Stimulated activated CD4-positive, alpha-beta T cell treated with anti-CD3 and anti-CD28 coated beads, Interleukin-4, amount 100 ng/mL, for 4 hours (primary cell): ENCODE measurements at regions not wholly inside any gene's neighbourhood (a gene's known extent, or its start where the extent isn't known, plus 50 kb on each side); places are given as distances from the start of the nearest gene placed in this dataset.

Experiments used
- DNase-seq, 2 experiments: peaks; one replicate each; pipeline ENCODE4 v3.0.0-alpha.2; 2020

GRCh38 chr22:48198489-48199459 lies 1436.3 kb downstream of the TBC1D22A start:
- no peak for DNase-seq

GRCh38 chr22:48197189-48197690 lies 1434.8 kb downstream of the TBC1D22A start:
- no peak for DNase-seq

- DNase-seq: no peak
Observed at GRCh38 chr22:48192920-48193319, 1430.5 kb downstream of the TBC1D22A start.

GRCh38 chr22:48192071-48192470 lies 1429.6 kb downstream of the TBC1D22A start:
- no peak for DNase-seq

- no peak for DNase-seq
Observed at GRCh38 chr22:48188231-48188721, 1425.8 kb downstream of the TBC1D22A start.

GRCh38 chr22:48187356-48187755 lies 1424.9 kb downstream of the TBC1D22A start:
- DNase-seq: no peak

GRCh38 chr22:48186146-48186790 lies 1423.8 kb downstream of the TBC1D22A start:
- no peak for DNase-seq

- DNase-seq: no peak
Observed at GRCh38 chr22:48185071-48186055, 1422.9 kb downstream of the TBC1D22A start.

DNA sequence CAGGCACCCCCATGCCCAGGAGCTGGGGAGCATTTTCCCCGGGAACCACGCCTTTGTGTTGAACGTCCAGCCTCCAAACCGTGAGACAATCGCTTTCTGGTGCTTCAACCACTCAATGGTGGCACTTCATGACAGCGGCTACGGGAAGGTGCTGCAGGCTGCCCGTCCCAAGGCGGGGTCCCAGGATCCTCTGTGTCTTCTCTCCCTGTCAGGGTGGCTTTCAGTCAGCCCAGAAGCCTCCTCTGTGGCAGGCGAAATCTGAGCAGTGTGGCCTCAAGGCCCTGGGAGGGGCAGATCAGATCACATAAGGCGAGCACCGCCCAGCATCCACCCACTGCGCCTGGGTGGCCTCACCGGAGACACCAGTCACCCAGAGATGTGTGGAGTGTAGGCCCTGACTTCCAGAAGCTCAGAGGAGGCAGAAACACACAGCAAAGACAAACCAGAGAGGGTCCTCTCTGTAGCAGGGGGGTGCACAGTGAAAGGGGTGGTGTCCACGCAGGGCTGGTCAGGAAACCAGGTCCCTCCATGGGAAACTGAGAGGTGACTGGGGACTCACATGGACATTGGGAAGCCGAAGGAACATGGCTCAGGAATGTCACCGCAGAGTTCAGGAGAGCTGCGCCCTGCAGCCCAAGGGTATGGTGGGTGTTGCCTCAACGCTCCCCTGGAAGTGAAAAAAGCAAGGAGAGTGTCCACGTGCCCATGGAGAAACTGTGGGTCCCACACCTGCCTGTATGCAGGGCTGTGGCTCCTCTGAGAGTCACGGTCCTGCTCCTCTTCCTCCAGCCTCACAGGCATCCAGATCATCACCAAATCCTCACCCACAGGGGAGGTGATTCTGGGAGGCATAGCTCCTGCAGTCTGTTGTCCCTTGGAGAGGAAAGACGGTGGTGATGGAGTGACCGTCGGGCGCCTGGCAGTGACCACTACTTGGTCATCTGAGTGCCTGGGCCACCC lies 1420.7 kb downstream of the TBC1D22A start:
- no peak for DNase-seq

DNA sequence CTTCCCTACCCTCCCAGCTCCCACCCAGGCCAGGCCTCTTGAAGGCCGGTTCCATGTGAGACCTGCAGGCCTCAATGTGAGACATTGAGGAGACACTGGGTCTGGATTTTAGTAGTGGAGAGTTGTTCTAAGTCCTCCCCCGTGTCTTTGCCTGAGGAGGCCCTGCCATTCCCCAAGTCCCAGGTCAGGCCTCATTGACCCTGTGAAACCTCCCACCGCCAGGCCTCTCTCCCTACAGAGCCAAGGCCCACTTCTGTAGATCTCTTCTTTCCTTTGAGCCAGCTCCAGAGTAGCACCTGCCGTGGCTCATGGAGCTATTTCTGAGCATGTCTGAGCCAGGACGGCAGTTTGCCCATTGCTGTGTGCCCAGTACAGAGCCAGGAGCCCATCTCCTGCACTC lies 1419.6 kb downstream of the TBC1D22A start:
- no peak for DNase-seq

GRCh38 chr22:48181263-48181955 lies 1419.0 kb downstream of the TBC1D22A start:
- DNase-seq: no peak

DNA sequence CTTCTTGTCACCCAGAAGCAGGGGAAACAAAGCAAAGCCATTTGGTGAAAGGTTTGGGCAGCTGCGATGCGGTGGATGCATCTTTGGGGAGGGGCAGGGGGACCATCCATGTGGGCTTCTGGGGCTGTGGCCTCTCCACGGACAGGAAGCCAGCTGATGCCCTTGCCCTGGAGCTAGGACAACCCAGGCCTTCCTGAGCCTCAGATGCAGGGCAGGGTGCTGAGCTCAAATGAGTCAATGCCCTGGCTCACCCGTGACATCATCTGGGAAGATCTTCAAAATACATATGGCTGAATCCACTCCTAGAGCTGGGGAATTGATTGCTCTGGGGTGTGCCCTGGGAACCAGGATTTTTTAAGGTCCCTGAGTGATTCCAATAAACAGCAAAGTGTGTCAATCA lies 1418.2 kb downstream of the TBC1D22A start:
- DNase-seq: no peak

GRCh38 chr22:48179571-48180546 lies 1417.4 kb downstream of the TBC1D22A start:
- no peak for DNase-seq

DNA sequence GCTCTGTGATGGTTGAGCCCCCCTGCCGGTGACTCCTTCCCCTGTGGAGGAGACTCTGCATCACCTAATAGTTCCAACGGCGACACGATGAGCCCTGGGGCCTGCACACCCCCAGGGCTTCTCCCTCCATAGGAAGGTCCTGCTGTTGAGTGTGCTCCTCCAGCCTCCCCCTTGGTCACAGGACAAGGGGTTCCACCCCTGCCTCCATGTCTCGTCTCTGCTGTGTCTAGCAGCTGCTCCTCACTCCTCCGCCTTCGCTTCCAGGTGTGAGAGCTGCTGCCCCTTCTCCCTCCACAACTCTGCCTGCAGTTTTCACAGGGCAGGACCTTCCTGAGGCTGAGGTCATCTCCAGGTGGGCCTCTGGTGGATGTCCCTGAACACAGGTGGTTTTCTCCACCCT lies 1416.1 kb downstream of the TBC1D22A start:
- DNase-seq: no peak

DNA sequence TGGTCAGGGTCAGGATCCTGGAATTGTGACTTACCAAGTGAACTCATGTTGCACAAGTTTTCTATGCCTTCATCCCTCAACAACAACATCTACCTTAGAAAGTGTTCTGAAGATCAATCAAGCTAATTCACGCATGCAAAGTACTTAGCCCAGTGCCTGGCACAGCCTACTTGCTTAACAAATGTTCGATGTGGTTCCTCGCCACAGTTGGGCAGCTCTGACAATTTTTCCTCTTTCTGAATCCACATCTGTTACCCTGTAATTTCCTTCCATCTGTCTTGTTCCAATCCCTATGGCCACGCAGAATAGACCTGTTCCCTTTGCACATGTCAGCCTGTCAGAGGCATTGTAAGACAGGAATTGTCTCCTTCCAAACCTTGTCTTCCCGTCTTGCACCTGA lies 1415.2 kb downstream of the TBC1D22A start:
- no peak for DNase-seq

GRCh38 chr22:48175721-48176120 lies 1413.3 kb downstream of the TBC1D22A start:
- no peak for DNase-seq

DNA sequence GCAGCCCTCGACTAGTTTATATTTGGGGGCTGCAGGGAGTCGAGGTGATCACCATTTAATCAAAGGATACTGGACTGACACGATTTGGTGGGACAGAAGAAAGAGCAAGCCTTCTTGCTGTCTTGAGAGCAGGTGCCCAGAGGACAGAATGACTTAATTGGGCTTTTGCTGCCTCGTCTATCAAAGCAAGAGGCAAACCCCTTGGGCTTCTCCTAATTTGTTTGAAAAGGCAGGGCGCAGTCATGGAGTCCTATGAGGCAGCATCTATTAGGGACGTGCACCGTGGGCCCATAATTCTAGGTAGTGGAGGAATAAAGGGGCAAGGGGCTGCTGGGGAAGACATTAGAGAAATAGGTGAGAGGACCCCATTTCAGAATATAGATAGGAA lies 1411.3 kb downstream of the TBC1D22A start:
- DNase-seq: no peak

DNA sequence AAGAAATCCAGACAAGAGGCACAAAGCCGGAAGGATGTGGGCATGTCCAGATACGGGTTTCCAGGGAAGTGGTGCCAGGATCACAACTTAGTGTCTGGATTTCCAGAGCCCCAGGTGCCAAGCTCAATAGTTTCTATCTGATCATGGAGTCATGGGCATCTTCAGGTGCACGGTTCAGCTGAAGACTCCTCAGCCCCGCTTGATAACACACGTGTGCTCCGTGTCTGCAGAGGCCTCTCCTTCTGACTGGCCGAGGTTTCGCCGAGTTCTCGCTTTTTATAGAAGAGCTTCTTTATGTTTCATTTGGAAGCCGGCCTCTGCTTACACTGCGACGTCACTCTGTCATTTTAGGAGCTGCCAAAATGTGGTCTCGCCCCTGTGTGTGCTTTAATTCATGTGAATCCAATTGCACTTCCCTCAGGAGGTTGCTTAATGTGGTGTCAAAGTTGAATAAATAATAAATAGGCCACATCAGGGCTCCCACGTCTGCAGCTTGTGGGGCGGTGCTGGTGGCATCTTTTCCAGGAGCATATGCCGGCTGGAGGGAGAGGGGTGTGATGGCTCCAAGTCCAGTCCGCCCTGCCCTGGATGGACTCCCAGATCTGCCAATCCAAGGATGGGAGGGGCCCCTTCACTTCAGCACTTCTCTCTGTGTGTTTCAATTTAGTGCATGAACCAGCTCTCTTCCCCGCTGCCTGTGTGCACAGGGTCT lies 1410.8 kb downstream of the TBC1D22A start:
- no peak for DNase-seq

DNA sequence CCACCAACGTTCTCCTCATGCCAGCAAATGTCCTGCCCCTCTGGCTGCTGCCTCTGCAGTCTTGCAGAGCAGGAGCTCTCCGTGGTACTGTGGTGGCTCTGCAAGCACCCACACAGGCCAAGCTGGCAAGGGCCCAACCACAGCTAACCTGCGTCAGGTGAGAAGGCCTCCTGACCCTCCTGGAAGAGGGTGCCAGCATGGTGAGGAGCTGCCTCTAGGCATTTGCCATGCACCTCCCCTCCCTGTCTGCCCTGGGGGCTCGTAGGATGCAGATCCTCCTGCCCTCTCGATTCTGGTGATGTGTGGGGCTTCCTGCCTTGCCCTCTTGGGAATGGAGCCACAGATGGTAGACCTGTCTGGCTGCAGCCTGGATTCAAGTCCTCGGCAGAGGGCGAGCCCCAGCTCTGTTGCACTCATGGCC lies 1408.8 kb downstream of the TBC1D22A start:
- DNase-seq: no peak
